Mesenchymal stem cell (in vitro differentiated cells and primary cell): ENCODE measurements at regions not wholly inside any gene's neighbourhood (a gene's known extent, or its start where the extent isn't known, plus 50 kb on each side); places are given as distances from the start of the nearest gene placed in this dataset.
A peak's percentile ranks its signal among the peaks of the same experiment; 100 is the strongest.

Experiments used
- DNase-seq: peaks from one replicate; pipeline ENCODE4 v3.0.0-alpha.2; 2013
- H2AFZ ChIP-seq: one replicate; pipeline ENCODE4 v1.6.1; 2013; ENCODE audit warnings: low read depth, mild to moderate bottlenecking, control low read depth, inconsistent platforms, low read length, moderate library complexity
- H2AK5ac ChIP-seq: 2 replicates; pipeline ENCODE4 v1.6.1; 2013; ENCODE audit warnings: low read length, moderate library complexity, mild to moderate bottlenecking, inconsistent platforms; ENCODE audit not compliant: severe bottlenecking
- H2BK120ac ChIP-seq: one replicate; pipeline ENCODE4 v1.6.1; 2013; ENCODE audit warnings: low read depth, mild to moderate bottlenecking, inconsistent platforms, low read length, moderate library complexity
- H2BK12ac ChIP-seq, 2 experiments: one replicate each; pipeline ENCODE4 v1.6.1; 2013; ENCODE audit warnings: inconsistent platforms in 2 of 2, low read length in 2 of 2, mild to moderate bottlenecking in 2 of 2, moderate library complexity in 2 of 2, control low read depth in 1 of 2
- H2BK15ac ChIP-seq: one replicate; pipeline ENCODE4 v1.6.1; 2013; ENCODE audit warnings: mild to moderate bottlenecking, low read depth, inconsistent platforms; ENCODE audit not compliant: poor library complexity, severe bottlenecking
- H2BK5ac ChIP-seq: 2 replicates; pipeline ENCODE4 v1.6.1; 2013; ENCODE audit warnings: low read depth, mild to moderate bottlenecking, low read length, control low read depth, inconsistent platforms; ENCODE audit not compliant: poor library complexity, severe bottlenecking
- H3K14ac ChIP-seq, 2 experiments: one replicate each; pipeline ENCODE4 v1.6.1; 2013; ENCODE audit warnings: inconsistent platforms in 2 of 2, low read length in 2 of 2, control low read depth in 1 of 2, mild to moderate bottlenecking in 1 of 2, moderate library complexity in 1 of 2
- H3K18ac ChIP-seq, 2 experiments: one replicate each; pipeline ENCODE4 v1.6.1; 2013; ENCODE audit warnings: inconsistent platforms in 2 of 2, low read length in 2 of 2, control low read depth in 1 of 2, low read depth in 1 of 2, mild to moderate bottlenecking in 1 of 2
- H3K23ac ChIP-seq, 2 experiments: one replicate each; pipeline ENCODE4 v1.6.1; 2013; ENCODE audit warnings: inconsistent platforms in 2 of 2, low read length in 2 of 2, mild to moderate bottlenecking in 2 of 2, moderate library complexity in 2 of 2, control low read depth in 1 of 2
- H3K27ac ChIP-seq: 2 replicates; pipeline ENCODE4 v1.5.1; 2013; ENCODE audit warnings: mild to moderate bottlenecking, moderate library complexity, low read length, control low read depth, inconsistent platforms; ENCODE audit not compliant: poor library complexity, severe bottlenecking
- H3K27me3 ChIP-seq, 2 experiments: 2 replicates each; pipeline versions ENCODE4 v1.6.1 to v1.7.0; 2013; ENCODE audit warnings: low read length in 2 of 2, mild to moderate bottlenecking in 2 of 2, moderate library complexity in 2 of 2, control low read depth in 1 of 2, inconsistent platforms in 1 of 2; ENCODE audit not compliant: control insufficient read depth in 1 of 2, insufficient read depth in 1 of 2
- H3K36me3 ChIP-seq, 2 experiments: 2 replicates each; pipeline versions ENCODE4 v1.6.1 to v1.7.0; 2013; ENCODE audit warnings: low read length in 2 of 2, control low read depth in 1 of 2, inconsistent platforms in 1 of 2, low read depth in 1 of 2, mild to moderate bottlenecking in 1 of 2; ENCODE audit not compliant: insufficient read depth in 2 of 2, control insufficient read depth in 1 of 2
- H3K4ac ChIP-seq, 2 experiments: one replicate each; pipeline ENCODE4 v1.6.1; 2013; ENCODE audit warnings: inconsistent platforms in 2 of 2, low read length in 2 of 2, mild to moderate bottlenecking in 2 of 2, moderate library complexity in 2 of 2, control low read depth in 1 of 2, low read depth in 1 of 2
- H3K4me1 ChIP-seq: 2 replicates; pipeline ENCODE4 v1.6.1; 2013; ENCODE audit warnings: low read depth, low read length, control low read depth; ENCODE audit not compliant: control insufficient read depth, insufficient read depth
- H3K4me2 ChIP-seq: 2 replicates; pipeline ENCODE4 v1.6.1; 2013; ENCODE audit warnings: low read length, mild to moderate bottlenecking, inconsistent platforms; ENCODE audit not compliant: poor library complexity, severe bottlenecking
- H3K4me3 ChIP-seq, 2 experiments: 2 replicates each; pipeline versions ENCODE4 v1.5.1 to v1.7.0; 2013; ENCODE audit warnings: low read length in 2 of 2, mild to moderate bottlenecking in 2 of 2, control low read depth in 1 of 2, low read depth in 1 of 2; ENCODE audit not compliant: insufficient read depth in 1 of 2
- H3K79me1 ChIP-seq: replicated peaks from 2 replicates; pipeline ENCODE4 v1.6.1; 2013; ENCODE audit warnings: mild to moderate bottlenecking, control low read depth, low read length, inconsistent platforms; ENCODE audit not compliant: poor library complexity, severe bottlenecking
- H3K9ac ChIP-seq: 2 replicates; pipeline ENCODE4 v1.7.0; 2013; ENCODE audit warnings: mild to moderate bottlenecking, low read length, moderate library complexity
- H3K9me3 ChIP-seq: 2 replicates; pipeline ENCODE4 v1.7.0; 2013; ENCODE audit warnings: mild to moderate bottlenecking, low read length; ENCODE audit not compliant: control insufficient read depth
- H4K8ac ChIP-seq: one replicate; pipeline ENCODE4 v1.6.1; 2013; ENCODE audit warnings: inconsistent platforms, mild to moderate bottlenecking, low read length, moderate library complexity
- H4K91ac ChIP-seq: one replicate; pipeline ENCODE4 v1.6.1; 2013; ENCODE audit warnings: mild to moderate bottlenecking, low read length, inconsistent platforms
- WGBS: methylation state at CpG from one replicate; pipeline ENCODE4 v1.1.7; 2013; ENCODE audit warnings: mixed read lengths; 5-methylcytosine and 5-hydroxymethylcytosine counted together

DNA sequence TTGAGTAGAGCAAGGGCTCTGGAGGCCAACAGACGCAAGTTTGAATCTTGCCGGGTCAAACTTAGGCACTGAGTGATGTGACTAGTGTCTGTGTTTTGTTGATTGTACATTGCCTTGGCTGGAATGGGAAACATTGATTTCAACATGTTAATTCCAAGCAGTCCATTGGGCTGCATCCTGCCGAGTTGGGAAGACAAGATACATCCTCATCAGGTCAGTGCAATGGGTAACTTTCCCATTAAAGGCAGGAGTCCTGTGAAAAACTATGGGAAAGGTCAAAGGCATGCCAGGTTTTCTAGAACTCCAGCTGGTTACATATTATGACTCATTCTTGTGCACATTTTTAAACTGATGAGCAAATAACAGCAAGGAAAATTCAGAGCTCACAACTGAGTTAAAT, 126.5 kb upstream of the ABCA1 start:
- H3K4me3 ChIP-seq: no peak overlapping the region
- H3K9ac ChIP-seq: peak overlapping the region; percentile 56
- no peaks in the 10 kb centered on the region for H3K36me3 ChIP-seq
- peak; percentile 94 for DNase-seq
- H2BK12ac ChIP-seq: peak overlapping the region; percentile 6 to 19
- WGBS: 45% methylated on average over 3 of the region's 3 CpGs
- no peak overlapping the region for H3K4ac ChIP-seq
- H2BK120ac ChIP-seq: no peak overlapping the region
- no peaks in the 10 kb centered on the region for H3K9me3 ChIP-seq
- H3K4me2 ChIP-seq: no peak overlapping the region
- no peak overlapping the region for H2BK15ac ChIP-seq
- H2BK5ac ChIP-seq: no peak overlapping the region
- H3K14ac ChIP-seq: no peak overlapping the region
- H3K23ac ChIP-seq: no peak overlapping the region
- H4K8ac ChIP-seq: no peak overlapping the region
- peak overlapping the region; percentile 63 for H3K27ac ChIP-seq
- no peak overlapping the region for H4K91ac ChIP-seq
- no peaks in the 10 kb centered on the region for H3K27me3 ChIP-seq
- no peaks in the 10 kb centered on the region for H3K79me1 ChIP-seq
- no peak overlapping the region for H2AFZ ChIP-seq
- no peak overlapping the region for H2AK5ac ChIP-seq
- H3K4me1 ChIP-seq: peaks cover 3% of the 10 kb centered on the region
- H3K18ac ChIP-seq: no peak overlapping the region

- H2BK12ac ChIP-seq: no peak overlapping the region
Measured at GRCh38 chr9:105055917-105056316, 128.0 kb upstream of the ABCA1 start.

GRCh38 chr9:105057551-105057950, 129.6 kb upstream of the ABCA1 start:
- no peak overlapping the region for H2BK15ac ChIP-seq
- no peak overlapping the region for H2BK5ac ChIP-seq
- peak overlapping the region; percentile 74 for H2AK5ac ChIP-seq
- H2AFZ ChIP-seq: no peak overlapping the region
- no peak for DNase-seq
- no peak overlapping the region for H4K8ac ChIP-seq
- H3K14ac ChIP-seq: no peak overlapping the region
- no peak overlapping the region for H3K4ac ChIP-seq
- no peak overlapping the region for H3K23ac ChIP-seq
- no peak overlapping the region for H2BK120ac ChIP-seq
- no peak overlapping the region for H4K91ac ChIP-seq
- H3K27me3 ChIP-seq: no peaks in the 10 kb centered on the region
- H3K9me3 ChIP-seq: no peaks in the 10 kb centered on the region
- H3K36me3 ChIP-seq: no peaks in the 10 kb centered on the region
- 98% methylated on average over 4 of the region's 4 CpGs for WGBS
- H3K79me1 ChIP-seq: no peaks in the 10 kb centered on the region
- H3K18ac ChIP-seq: no peak overlapping the region
- H3K4me2 ChIP-seq: no peak overlapping the region
- H2BK12ac ChIP-seq: no peak overlapping the region
- peaks cover 6% of the 10 kb centered on the region for H3K4me1 ChIP-seq
- no peak overlapping the region for H3K9ac ChIP-seq
- no peak overlapping the region for H3K4me3 ChIP-seq
- no peak overlapping the region for H3K27ac ChIP-seq

More at GRCh38 chr9:105055917-105056316, 128.0 kb upstream of the ABCA1 start:
- Histone ChIP-seq H3K4me3 (no peak overlapping the region), H3K4ac (no peak overlapping the region), H2BK120ac (no peak overlapping the region), H2AK5ac (no peak overlapping the region), H2BK5ac (no peak overlapping the region), H3K79me1 (no peaks in the 10 kb centered on the region), H2BK15ac (no peak overlapping the region), H3K9me3 (no peaks in the 10 kb centered on the region), H3K4me2 (no peak overlapping the region), H3K9ac (no peak overlapping the region), H2AFZ (no peak overlapping the region), H4K8ac (no peak overlapping the region), H3K23ac (no peak overlapping the region), H3K4me1 (peaks cover 3% of the 10 kb centered on the region), H3K36me3 (no peaks in the 10 kb centered on the region), H3K14ac (no peak overlapping the region), H3K27ac (no peak overlapping the region), H3K18ac (no peak overlapping the region), H4K91ac (no peak overlapping the region), H3K27me3 (no peaks in the 10 kb centered on the region)
- 76% methylated on average over 2 of the region's 3 CpGs for WGBS
- DNase-seq: peak; percentile 56

DNA sequence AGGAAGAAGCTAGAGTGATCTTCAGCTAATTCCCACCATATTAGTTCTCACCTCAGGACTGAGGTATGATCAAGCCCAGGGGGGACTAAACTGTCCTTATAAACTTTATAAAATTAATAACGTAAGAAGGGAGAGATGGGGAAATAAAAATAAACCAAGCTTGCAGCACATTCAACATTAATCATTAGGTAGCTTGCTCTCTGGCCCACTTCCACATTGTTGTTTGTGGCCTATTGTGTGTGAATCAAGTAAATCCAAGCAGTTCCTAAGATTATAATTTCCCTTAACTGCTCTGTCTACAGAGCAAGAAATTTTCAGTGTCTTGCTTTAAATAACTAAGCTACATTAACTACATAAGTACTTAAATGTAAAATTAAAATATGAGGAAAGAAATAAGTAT, 131.3 kb upstream of the ABCA1 start:
- Histone ChIP-seq H3K18ac (no peak overlapping the region), H3K4me3 (no peak overlapping the region), H2BK15ac (no peak overlapping the region), H3K9me3 (no peaks in the 10 kb centered on the region), H3K27me3 (no peaks in the 10 kb centered on the region), H3K79me1 (no peaks in the 10 kb centered on the region), H4K91ac (no peak overlapping the region), H2BK5ac (no peak overlapping the region), H2BK120ac (no peak overlapping the region), H3K36me3 (no peaks in the 10 kb centered on the region), H3K4me2 (no peak overlapping the region), H3K23ac (no peak overlapping the region), H3K27ac (no peak overlapping the region), H3K14ac (no peak overlapping the region), H3K9ac (peak overlapping the region; percentile 35), H2AK5ac (no peak overlapping the region), H2AFZ (no peak overlapping the region), H3K4ac (no peak overlapping the region), H4K8ac (no peak overlapping the region), H2BK12ac (no peak overlapping the region), H3K4me1 (peaks cover 11% of the 10 kb centered on the region)
- no peak for DNase-seq
- no CpG with 5 or more reads among the region's 1 CpG for WGBS
